ENCODE measurements at regions not wholly inside any gene's neighbourhood (a gene's known extent, or its start where the extent isn't known, plus 50 kb on each side); places are given as distances from the start of the nearest gene placed in this dataset.

GRCh38 chr2:150041722-150042425, 445.6 kb downstream of the RND3 start:
- Mint-ChIP-seq H3K27me3 (ENCODE audit: low read depth) (no peaks in the 10 kb centered on the region), H3K4me3 (ENCODE audit: low read depth) (no peak overlapping the region), H3K9me3 (no peaks in the 10 kb centered on the region), H3K36me3 (ENCODE audit: low read depth) (no peaks in the 10 kb centered on the region), H3K27ac (no peak overlapping the region), H3K4me1 (ENCODE audit: low read depth) (no peaks in the 10 kb centered on the region)
- no peak for DNase-seq (ENCODE audit: low spot score)
- intact Hi-C loops (cut with micrococcal nuclease) = no loop called here

- H3K4me1 Mint-ChIP-seq (ENCODE audit: low read depth) = no peaks in the 10 kb centered on the region
- no peak overlapping the region for H3K27ac Mint-ChIP-seq
- DNase-seq (ENCODE audit: low spot score) = no peak
- H3K9me3 Mint-ChIP-seq = no peaks in the 10 kb centered on the region
- H3K4me3 Mint-ChIP-seq (ENCODE audit: low read depth) = no peak overlapping the region
- intact Hi-C loops (cut with micrococcal nuclease) = no loop called here
- H3K36me3 Mint-ChIP-seq (ENCODE audit: low read depth) = no peaks in the 10 kb centered on the region
- H3K27me3 Mint-ChIP-seq (ENCODE audit: low read depth) = no peaks in the 10 kb centered on the region
Measured at GRCh38 chr2:150036622-150037021, 449.0 kb upstream of the MMADHC start.

- intact Hi-C loops (cut with micrococcal nuclease) = no loop called here
- no peak overlapping the region for H3K27ac Mint-ChIP-seq
Measured at GRCh38 chr2:150034665-150035064, 447.1 kb upstream of the MMADHC start.

GRCh38 chr2:150030436-150031190, 443.0 kb upstream of the MMADHC start:
- Mint-ChIP-seq H3K27me3 (ENCODE audit: low read depth) (no peaks in the 10 kb centered on the region), H3K9me3 (no peaks in the 10 kb centered on the region), H3K4me3 (ENCODE audit: low read depth) (no peak overlapping the region), H3K36me3 (ENCODE audit: low read depth) (no peaks in the 10 kb centered on the region), H3K4me1 (ENCODE audit: low read depth) (no peaks in the 10 kb centered on the region), H3K27ac (no peak overlapping the region)
- intact Hi-C loops (cut with micrococcal nuclease) = no loop called here
- no peak for DNase-seq (ENCODE audit: low spot score)

More at GRCh38 chr2:150034665-150035064, 447.1 kb upstream of the MMADHC start:
- no peak for DNase-seq (ENCODE audit: low spot score)
- Mint-ChIP-seq H3K27me3 (ENCODE audit: low read depth) (no peaks in the 10 kb centered on the region), H3K4me1 (ENCODE audit: low read depth) (no peaks in the 10 kb centered on the region), H3K9me3 (no peaks in the 10 kb centered on the region), H3K36me3 (ENCODE audit: low read depth) (no peaks in the 10 kb centered on the region), H3K4me3 (ENCODE audit: low read depth) (no peak overlapping the region)

- intact Hi-C loops (cut with micrococcal nuclease) = no loop called here
- Mint-ChIP-seq H3K4me1 (ENCODE audit: low read depth) (no peaks in the 10 kb centered on the region), H3K27ac (no peak overlapping the region)
Measured at GRCh38 chr2:150028322-150028721, 440.7 kb upstream of the MMADHC start.

GRCh38 chr2:150027164-150027563, 439.6 kb upstream of the MMADHC start:
- H3K27me3 Mint-ChIP-seq (ENCODE audit: low read depth) = no peaks in the 10 kb centered on the region
- H3K4me1 Mint-ChIP-seq (ENCODE audit: low read depth) = no peaks in the 10 kb centered on the region
- H3K4me3 Mint-ChIP-seq (ENCODE audit: low read depth) = no peak overlapping the region
- no peaks in the 10 kb centered on the region for H3K9me3 Mint-ChIP-seq
- no peaks in the 10 kb centered on the region for H3K36me3 Mint-ChIP-seq (ENCODE audit: low read depth)
- no peak for DNase-seq (ENCODE audit: low spot score)
- intact Hi-C loops (cut with micrococcal nuclease) = no loop called here
- H3K27ac Mint-ChIP-seq = no peak overlapping the region

More at GRCh38 chr2:150028322-150028721, 440.7 kb upstream of the MMADHC start:
- Mint-ChIP-seq H3K4me3 (ENCODE audit: low read depth) (no peak overlapping the region), H3K9me3 (no peaks in the 10 kb centered on the region), H3K36me3 (ENCODE audit: low read depth) (no peaks in the 10 kb centered on the region), H3K27me3 (ENCODE audit: low read depth) (no peaks in the 10 kb centered on the region)
- no peak for DNase-seq (ENCODE audit: low spot score)

- Mint-ChIP-seq H3K4me3 (ENCODE audit: low read depth) (no peak overlapping the region), H3K27me3 (ENCODE audit: low read depth) (no peaks in the 10 kb centered on the region), H3K9me3 (no peaks in the 10 kb centered on the region), H3K27ac (no peak overlapping the region), H3K36me3 (ENCODE audit: low read depth) (no peaks in the 10 kb centered on the region), H3K4me1 (ENCODE audit: low read depth) (no peaks in the 10 kb centered on the region)
- intact Hi-C loops (cut with micrococcal nuclease) = loop anchor here (2.0 kb wide), 1 partner anchor 427 kb away; no protein-coding TSS in a partner anchor
- no peak for DNase-seq (ENCODE audit: low spot score)
Measured at GRCh38 chr2:150023663-150024062, 436.1 kb upstream of the MMADHC start.

GRCh38 chr2:150023044-150023443, 435.5 kb upstream of the MMADHC start:
- Mint-ChIP-seq H3K27me3 (ENCODE audit: low read depth) (no peaks in the 10 kb centered on the region), H3K4me3 (ENCODE audit: low read depth) (no peak overlapping the region)

GRCh38 chr2:150020937-150021673, 433.5 kb upstream of the MMADHC start:
- Mint-ChIP-seq H3K36me3 (ENCODE audit: low read depth) (no peaks in the 10 kb centered on the region), H3K27me3 (ENCODE audit: low read depth) (no peaks in the 10 kb centered on the region), H3K4me3 (ENCODE audit: low read depth) (no peak overlapping the region), H3K4me1 (ENCODE audit: low read depth) (no peaks in the 10 kb centered on the region), H3K27ac (no peak overlapping the region), H3K9me3 (no peaks in the 10 kb centered on the region)
- DNase-seq (ENCODE audit: low spot score) = no peak
- intact Hi-C loops (cut with micrococcal nuclease) = no loop called here

More at GRCh38 chr2:150023044-150023443, 435.5 kb upstream of the MMADHC start:
- DNase-seq (ENCODE audit: low spot score) = peak; percentile 9
- intact Hi-C loops (cut with micrococcal nuclease) = loop anchor here (2.0 kb wide), 1 partner anchor 426 kb away; no protein-coding TSS in a partner anchor
- no peaks in the 10 kb centered on the region for H3K9me3 Mint-ChIP-seq
- H3K27ac Mint-ChIP-seq = no peak overlapping the region
- H3K4me1 Mint-ChIP-seq (ENCODE audit: low read depth) = no peaks in the 10 kb centered on the region
- no peaks in the 10 kb centered on the region for H3K36me3 Mint-ChIP-seq (ENCODE audit: low read depth)

GRCh38 chr2:150020221-150020620, 432.6 kb upstream of the MMADHC start:
- H3K4me3 Mint-ChIP-seq (ENCODE audit: low read depth) = no peak overlapping the region
- intact Hi-C loops (cut with micrococcal nuclease) = no loop called here
- H3K4me1 Mint-ChIP-seq (ENCODE audit: low read depth) = no peaks in the 10 kb centered on the region
- no peaks in the 10 kb centered on the region for H3K36me3 Mint-ChIP-seq (ENCODE audit: low read depth)
- no peaks in the 10 kb centered on the region for H3K27me3 Mint-ChIP-seq (ENCODE audit: low read depth)
- H3K9me3 Mint-ChIP-seq = no peaks in the 10 kb centered on the region
- DNase-seq (ENCODE audit: low spot score) = no peak
- no peak overlapping the region for H3K27ac Mint-ChIP-seq

GRCh38 chr2:150019063-150019462, 431.5 kb upstream of the MMADHC start:
- H3K27ac Mint-ChIP-seq = no peak overlapping the region
- intact Hi-C loops (cut with micrococcal nuclease) = no loop called here
- no peak for DNase-seq (ENCODE audit: low spot score)
- no peak overlapping the region for H3K4me3 Mint-ChIP-seq (ENCODE audit: low read depth)
- H3K9me3 Mint-ChIP-seq = no peaks in the 10 kb centered on the region
- no peaks in the 10 kb centered on the region for H3K27me3 Mint-ChIP-seq (ENCODE audit: low read depth)
- no peaks in the 10 kb centered on the region for H3K4me1 Mint-ChIP-seq (ENCODE audit: low read depth)
- H3K36me3 Mint-ChIP-seq (ENCODE audit: low read depth) = no peaks in the 10 kb centered on the region

GRCh38 chr2:150012986-150013385, 425.4 kb upstream of the MMADHC start:
- no peaks in the 10 kb centered on the region for H3K36me3 Mint-ChIP-seq (ENCODE audit: low read depth)
- no peak overlapping the region for H3K4me3 Mint-ChIP-seq (ENCODE audit: low read depth)
- DNase-seq (ENCODE audit: low spot score) = no peak
- no peaks in the 10 kb centered on the region for H3K27me3 Mint-ChIP-seq (ENCODE audit: low read depth)
- H3K27ac Mint-ChIP-seq = no peak overlapping the region
- intact Hi-C loops (cut with micrococcal nuclease) = no loop called here
- no peaks in the 10 kb centered on the region for H3K4me1 Mint-ChIP-seq (ENCODE audit: low read depth)
- H3K9me3 Mint-ChIP-seq = no peaks in the 10 kb centered on the region

Data from activated T-helper 2 cell treated with anti-CD3 and anti-CD28 coated beads, Interferon-gamma antibody, Interleukin-2, Interleukin-4, amounts not matched to agents 10 μg/mL and 5 μg/mL and 100 μg/mL, durations not matched to agents 14 hours and 24 hours and 36 hours (primary cell).